GM23338 (cell line): ENCODE measurements at regions not wholly inside any gene's neighbourhood (a gene's known extent, or its start where the extent isn't known, plus 50 kb on each side); places are given as distances from the start of the nearest gene placed in this dataset.

Experiments
- ATAC-seq: fragments of 200-7000 bp; cut with Tn5 transposase; 3 replicates; pipeline ENCODE4 v1.9.1; 2020
- DNase-seq: peaks from one replicate; pipeline ENCODE4 v3.0.0-alpha.2; 2015; ENCODE audit warnings: low spot score
- H2AFZ ChIP-seq: fragments of 200-600 bp; sonication (generic); 2 replicates; pipeline ENCODE4 v1.8.0; 2016; ENCODE audit warnings: antibody characterized with exemption, mild to moderate bottlenecking, moderate library complexity
- H3F3A ChIP-seq: fragments of 200-600 bp; sonication (generic); replicated peaks from 2 replicates; pipeline ENCODE4 v1.8.0; 2017; ENCODE audit warnings: antibody characterized with exemption, mixed run types, low read depth
- H3K27ac ChIP-seq: fragments of 200-600 bp; sonication (generic); 2 replicates; pipeline ENCODE4 v1.6.1; 2016; ENCODE audit warnings: low read depth
- H3K27me3 ChIP-seq: fragments of 200-600 bp; sonication (generic); 2 replicates; pipeline ENCODE4 v1.8.0; 2016; ENCODE audit warnings: mild to moderate bottlenecking, mixed run types, moderate library complexity; ENCODE audit not compliant: insufficient read depth
- H3K36me3 ChIP-seq: fragments of 200-600 bp; sonication (generic); 2 replicates; pipeline ENCODE4 v1.8.0; 2016; ENCODE audit warnings: mild to moderate bottlenecking; ENCODE audit not compliant: insufficient read depth
- H3K4me1 ChIP-seq: fragments of 200-600 bp; sonication (generic); 2 replicates; pipeline ENCODE4 v1.8.0; 2016; ENCODE audit warnings: mild to moderate bottlenecking, moderate library complexity; ENCODE audit not compliant: insufficient read depth
- H3K4me2 ChIP-seq: fragments of 200-600 bp; sonication (generic); 2 replicates; pipeline ENCODE4 v1.7.1; 2017; ENCODE audit warnings: mixed run types
- H3K4me3 ChIP-seq: fragments of 200-600 bp; sonication (generic); 2 replicates; pipeline ENCODE4 v1.6.1; 2016; ENCODE audit warnings: mixed run types
- H3K79me2 ChIP-seq: fragments of 200-600 bp; sonication (generic); replicated peaks from 2 replicates; pipeline ENCODE4 v1.8.0; 2017; ENCODE audit warnings: mild to moderate bottlenecking; ENCODE audit not compliant: insufficient read depth
- H3K9me2 ChIP-seq: fragments of 200-600 bp; sonication (generic); 2 replicates; pipeline ENCODE4 v1.8.0; 2017; ENCODE audit not compliant: insufficient read depth
- H4K20me1 ChIP-seq: fragments of 200-600 bp; sonication (generic); replicated peaks from 2 replicates; pipeline ENCODE4 v1.8.0; 2017; ENCODE audit warnings: mild to moderate bottlenecking; ENCODE audit not compliant: insufficient read depth
- H3K27ac Mint-ChIP-seq: 2 replicates; pipeline ENCODE4 v1.8.0; 2020; ENCODE audit warnings: inconsistent platforms, mild to moderate bottlenecking, moderate library complexity, mixed read lengths
- H3K27me3 Mint-ChIP-seq: 3 replicates; pipeline ENCODE4 v1.8.0; 2022; ENCODE audit warnings: low read depth, mild to moderate bottlenecking, moderate library complexity, mixed read lengths, inconsistent platforms; ENCODE audit not compliant: insufficient read depth, poor library complexity
- H3K36me3 Mint-ChIP-seq: 3 replicates; pipeline ENCODE4 v1.8.0; 2021; ENCODE audit warnings: low read depth, mild to moderate bottlenecking, inconsistent platforms, moderate library complexity, mixed read lengths
- H3K4me1 Mint-ChIP-seq: 3 replicates; pipeline ENCODE4 v1.8.0; 2020; ENCODE audit warnings: mild to moderate bottlenecking, inconsistent platforms, mixed read lengths
- H3K4me3 Mint-ChIP-seq: 3 replicates; pipeline ENCODE4 v1.8.0; 2021; ENCODE audit warnings: moderate library complexity, mild to moderate bottlenecking, inconsistent platforms, mixed read lengths
- H3K9me3 Mint-ChIP-seq: 3 replicates; pipeline ENCODE4 v1.8.0; 2020; ENCODE audit warnings: moderate library complexity, mild to moderate bottlenecking, inconsistent platforms, mixed read lengths
- EZH2 ChIP-seq: fragments of 200-600 bp; sonication (generic); IDR thresholded peaks from one replicate; pipeline ENCODE4 v1.8.0; 2017; ENCODE audit warnings: antibody characterized with exemption, mild to moderate bottlenecking, low read depth; ENCODE audit not compliant: unreplicated experiment
- REST ChIP-seq: IDR thresholded peaks from one replicate; pipeline ENCODE4 v1.6.1; 2018; ENCODE audit warnings: antibody characterized with exemption; ENCODE audit not compliant: unreplicated experiment
- STAT1 ChIP-seq: IDR thresholded peaks from one replicate; pipeline ENCODE4 v1.6.1; 2016; ENCODE audit warnings: antibody characterized with exemption; ENCODE audit not compliant: unreplicated experiment
- ZNF114 ChIP-seq: fragments of 250-450 bp; sonication (Bioruptor Pico); IDR thresholded peaks from 2 replicates; pipeline ENCODE4 v1.5.0; 2020; ENCODE audit warnings: mild to moderate bottlenecking, moderate library complexity
- ZNF462 ChIP-seq: fragments of 250-450 bp; sonication (Bioruptor Pico); IDR thresholded peaks from 2 replicates; pipeline ENCODE4 v1.5.0; 2020; ENCODE audit warnings: mild to moderate bottlenecking, moderate library complexity

GRCh38 chr10:52984169-52984568 is 211.6 kb upstream of the MBL2 start (continued):
- TF ChIP-seq ZNF462 (no peak), STAT1 (no peak)

- no peak overlapping the region for H2AFZ ChIP-seq
- H3K36me3 ChIP-seq, result no peaks in the 10 kb centered on the region
- no peak overlapping the region for H3K4me3 ChIP-seq
- no peaks in the 10 kb centered on the region for H3K4me1 ChIP-seq
- Mint-ChIP-seq H3K27ac (no peak overlapping the region), H3K36me3 (peaks cover 3% of the 10 kb centered on the region; the same call in 1 of the 3 replicates), H3K27me3 (peaks cover 3% of the 10 kb centered on the region), H3K4me1 (no peaks in the 10 kb centered on the region), H3K9me3 (peaks cover under 1% of the 10 kb centered on the region; the same call in 1 of the 3 replicates), H3K4me3 (no peak overlapping the region)
- ATAC-seq (no peak), DNase-seq (no peak)
- H3F3A ChIP-seq, result no peaks in the 10 kb centered on the region
- H4K20me1 ChIP-seq, result no peaks in the 10 kb centered on the region
- TF ChIP-seq ZNF114 (CRISPR knock-in tag) (no peak), EZH2 (no peak), REST (no peak)
- H3K79me2 ChIP-seq, result no peaks in the 10 kb centered on the region
- no peaks in the 10 kb centered on the region for H3K27me3 ChIP-seq
- H3K27ac ChIP-seq, result no peak overlapping the region
- H3K4me2 ChIP-seq, result no peak overlapping the region
- 0 out of 2 replicates have a peak, but pooled peaks cover 2% of the 10 kb centered on the region for H3K9me2 ChIP-seq
Measured at GRCh38 chr10:52979295-52979990, 206.9 kb upstream of the MBL2 start.
